DMS 273 (cell line): ENCODE measurements at regions not wholly inside any gene's neighbourhood (a gene's known extent, or its start where the extent isn't known, plus 50 kb on each side); places are given as distances from the start of the nearest gene placed in this dataset.
"Not testable (repeated sequence)": the region's sequence is repeated elsewhere in the genome, so short reads cannot be mapped to it uniquely, and the experiment has no call there.

Source experiments
- DNase-seq: peaks from one replicate; lab custom pipeline; 2025; ENCODE audit not compliant: unreplicated experiment; lab: John Stamatoyannopoulos, UW

- not testable (repeated sequence) for DNase-seq
These were observed 151.2 kb upstream of the SMIM30 start for GRCh38 chr7:113269592-113269991.

GRCh38 chr7:113268757-113269156 lies 150.4 kb upstream of the SMIM30 start:
- DNase-seq: no peak

- no peak for DNase-seq
These were observed 149.5 kb upstream of the SMIM30 start for GRCh38 chr7:113267885-113268284.

- no peak for DNase-seq
These were observed 148.9 kb upstream of the SMIM30 start for GRCh38 chr7:113267271-113267670.

- no peak for DNase-seq
These were observed 145.4 kb upstream of the SMIM30 start for GRCh38 chr7:113263749-113264148.

GRCh38 chr7:113263215-113263742 lies 144.9 kb upstream of the SMIM30 start:
- not testable (repeated sequence) for DNase-seq

GRCh38 chr7:113256883-113257531 lies 138.7 kb upstream of the SMIM30 start:
- no peak for DNase-seq

- no peak for DNase-seq
These were observed 128.8 kb upstream of the SMIM30 start for GRCh38 chr7:113247198-113247597.

- peak; percentile 49 for DNase-seq
These were observed 128.4 kb upstream of the SMIM30 start for GRCh38 chr7:113246738-113247137.

GRCh38 chr7:113232885-113233284 lies 114.5 kb upstream of the SMIM30 start:
- no peak for DNase-seq

GRCh38 chr7:113230691-113231090 lies 112.3 kb upstream of the SMIM30 start:
- DNase-seq: no peak

- no peak for DNase-seq
These were observed 99.0 kb upstream of the SMIM30 start for GRCh38 chr7:113217314-113217713.

GRCh38 chr7:113216038-113216437 lies 97.7 kb upstream of the SMIM30 start:
- DNase-seq: no peak

- DNase-seq: no peak
These were observed 91.3 kb upstream of the SMIM30 start for GRCh38 chr7:113209449-113210203.

- DNase-seq: no peak
These were observed 89.6 kb upstream of the SMIM30 start for GRCh38 chr7:113207931-113208330.

- DNase-seq: no peak
These were observed 89.1 kb upstream of the SMIM30 start for GRCh38 chr7:113207441-113207840.

- no peak for DNase-seq
These were observed 86.1 kb upstream of the SMIM30 start for GRCh38 chr7:113204415-113204814.

- DNase-seq: no peak
These were observed 83.9 kb upstream of the SMIM30 start for GRCh38 chr7:113202284-113202683.

- no peak for DNase-seq
These were observed 81.9 kb upstream of the SMIM30 start for GRCh38 chr7:113200281-113200680.

GRCh38 chr7:113199841-113200240 lies 81.5 kb upstream of the SMIM30 start:
- no peak for DNase-seq

GRCh38 chr7:113199136-113199535 lies 80.8 kb upstream of the SMIM30 start:
- no peak for DNase-seq

- DNase-seq: no peak
These were observed 79.9 kb upstream of the SMIM30 start for GRCh38 chr7:113198226-113198625.
